Sigmoid colon (tissue), 4 donors: ENCODE measurements at regions not wholly inside any gene's neighbourhood (a gene's known extent, or its start where the extent isn't known, plus 50 kb on each side); places are given as distances from the start of the nearest gene placed in this dataset.

Source experiments
- CTCF ChIP-seq, 4 experiments: fragments of 450-650 bp in 3 of 4; fragments of 200-600 bp in 1 of 4; IDR thresholded peaks; one replicate each; pipeline ENCODE4 v1.5.1; 2016 to 2019; ENCODE audit warnings: antibody characterized with exemption in 4 of 4, mild to moderate bottlenecking in 3 of 4, moderate library complexity in 2 of 4
- EP300 ChIP-seq, 4 donors: sonication (generic); formaldehyde crosslinking; IDR thresholded peaks; one replicate each; pipeline ENCODE4 v1.6.1; 2017; ENCODE audit warnings: antibody characterized with exemption in 4 of 4

- TF ChIP-seq CTCF (IDR thresholded peaks at IDR 0.05) (no peak), EP300 (IDR thresholded peaks at IDR 0.05) (no peak)
Observed at GRCh38 chr2:220198896-220199295, 571.5 kb downstream of the SLC4A3 start.
